EL (cell line): ENCODE measurements at regions not wholly inside any gene's neighbourhood (a gene's known extent, or its start where the extent isn't known, plus 50 kb on each side); places are given as distances from the start of the nearest gene placed in this dataset.

Experiments used
- DNase-seq: peaks from one replicate; pipeline ENCODE4 v3.0.0-alpha.2; 2016

DNA sequence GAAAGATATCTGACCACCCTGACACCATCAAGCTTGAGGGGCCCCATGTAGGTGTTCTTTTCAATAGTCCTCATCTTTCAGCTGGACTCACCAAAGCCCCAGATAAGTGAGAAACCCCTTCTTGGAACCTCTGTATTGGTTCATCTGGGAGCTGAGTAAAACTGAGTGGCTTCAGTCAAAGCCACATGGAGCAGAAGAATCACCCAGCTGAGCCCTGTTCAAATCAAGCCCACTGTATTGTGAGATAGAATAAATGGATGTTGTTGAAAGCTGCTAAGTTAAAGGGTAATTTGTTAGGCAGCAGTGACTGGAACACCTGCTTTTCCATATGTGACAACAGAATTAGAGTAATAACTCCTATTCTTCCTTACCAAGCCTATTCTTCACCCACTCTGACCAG lies 64.8 kb upstream of the SDK1 start:
- DNase-seq = no peak

DNA sequence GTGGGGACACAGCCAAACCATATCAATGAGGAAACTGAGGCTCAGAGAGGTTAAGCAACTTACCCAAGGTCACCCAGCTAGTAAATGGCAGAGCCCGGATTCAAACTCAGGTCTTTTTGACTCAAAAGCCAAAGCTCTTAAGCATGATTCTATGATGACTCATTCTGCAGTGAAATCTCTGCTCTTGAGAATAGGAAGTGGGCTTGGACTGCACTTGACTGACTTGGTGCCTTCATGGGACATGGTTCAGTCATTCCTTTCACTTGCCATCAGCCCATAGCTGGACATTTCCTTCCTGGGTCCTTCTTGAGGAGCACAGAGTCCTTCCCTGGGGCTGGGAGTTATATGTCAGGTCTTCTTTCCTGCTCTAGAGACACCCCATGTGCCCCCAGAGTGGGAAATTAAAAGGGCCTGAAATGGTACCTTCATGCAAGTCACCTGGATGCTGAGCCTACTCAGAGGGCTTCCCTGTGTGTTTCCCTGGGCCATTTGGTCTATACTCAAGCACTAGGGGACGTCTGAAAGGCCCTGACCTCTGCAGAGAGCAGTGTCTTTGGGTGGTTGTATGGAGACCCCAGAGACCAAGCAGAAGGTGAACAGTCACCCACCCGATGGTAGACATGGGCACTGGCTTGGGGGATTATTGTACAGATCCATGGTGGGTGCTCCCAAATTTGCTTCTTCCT lies 62.4 kb upstream of the SDK1 start:
- no peak for DNase-seq

DNA sequence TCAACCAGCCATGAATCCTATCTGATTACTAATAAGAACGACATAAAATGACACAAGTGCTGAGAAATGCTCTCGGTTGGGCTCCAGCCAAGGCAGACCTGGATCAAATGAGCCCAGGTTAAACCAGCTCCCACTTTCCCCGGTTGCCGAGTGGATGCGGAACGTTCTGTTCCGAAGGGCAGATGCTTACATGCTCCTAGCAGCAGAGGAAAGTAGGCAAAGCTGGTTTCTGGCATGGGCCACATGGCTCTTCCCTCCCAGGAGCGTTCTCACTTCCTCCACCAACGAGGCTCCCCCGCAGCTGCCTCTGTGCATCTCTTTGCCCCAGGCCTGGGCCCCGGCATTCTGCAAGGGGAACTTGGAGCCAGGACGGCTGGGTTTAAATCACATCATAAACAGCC lies 61.8 kb upstream of the SDK1 start:
- no peak for DNase-seq

DNA sequence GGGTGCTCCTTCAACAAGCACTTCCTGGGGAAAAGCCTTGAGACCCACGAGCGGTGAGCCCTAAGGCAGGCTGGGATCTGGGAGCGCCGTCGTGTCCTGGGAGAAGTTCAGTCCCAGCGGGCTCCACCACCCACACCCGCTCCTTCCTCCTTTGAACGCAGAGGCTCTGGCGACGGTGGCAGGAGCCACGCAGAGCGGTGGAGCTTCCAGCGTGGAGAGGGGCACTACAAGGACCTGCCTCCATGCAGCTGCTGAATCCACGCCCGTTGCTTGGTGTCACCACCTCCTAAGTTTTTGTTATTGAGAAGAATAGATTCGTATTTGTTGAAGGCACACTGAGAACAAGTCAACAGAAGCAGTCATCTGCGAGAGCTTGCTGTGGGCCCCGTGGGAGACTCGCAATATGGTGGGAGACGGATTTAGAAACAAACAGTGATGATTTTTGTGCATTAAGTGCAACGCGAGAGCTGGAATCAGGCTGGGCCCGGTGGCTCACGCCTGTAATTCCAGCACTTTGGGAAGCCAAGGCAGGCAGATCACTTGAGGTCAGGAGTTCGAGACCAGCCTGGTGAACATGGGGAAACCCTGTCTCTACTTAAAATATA lies 60.1 kb upstream of the SDK1 start:
- no peak for DNase-seq

DNA sequence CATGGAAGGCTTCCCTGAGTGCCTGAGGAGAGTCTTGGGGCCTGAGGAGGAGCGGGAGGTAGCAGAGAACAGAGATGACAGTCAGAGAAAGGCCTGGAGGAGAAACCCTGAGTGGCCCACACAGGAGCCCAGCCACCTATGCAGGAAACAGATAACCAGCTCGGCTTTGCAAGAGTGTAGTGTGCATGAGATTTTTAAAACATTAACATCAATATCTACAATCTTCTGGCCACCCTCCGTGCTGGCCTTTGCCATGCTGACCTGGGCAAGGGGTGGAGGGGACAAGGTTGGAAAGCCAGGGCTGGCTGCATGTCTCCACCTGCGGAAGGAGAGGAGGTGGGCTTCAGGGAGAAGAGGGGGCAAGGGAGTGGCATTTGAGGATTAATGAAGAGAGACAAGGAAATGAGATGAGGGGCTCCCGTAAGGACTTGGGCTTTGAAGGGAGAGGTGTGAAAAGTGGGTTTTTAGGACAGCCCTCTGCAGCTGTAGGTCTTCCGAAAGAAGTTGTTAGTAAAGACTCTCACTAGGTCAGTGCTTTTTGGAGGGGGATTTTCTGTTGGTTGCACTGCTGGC lies 59.3 kb upstream of the SDK1 start:
- no peak for DNase-seq

DNA sequence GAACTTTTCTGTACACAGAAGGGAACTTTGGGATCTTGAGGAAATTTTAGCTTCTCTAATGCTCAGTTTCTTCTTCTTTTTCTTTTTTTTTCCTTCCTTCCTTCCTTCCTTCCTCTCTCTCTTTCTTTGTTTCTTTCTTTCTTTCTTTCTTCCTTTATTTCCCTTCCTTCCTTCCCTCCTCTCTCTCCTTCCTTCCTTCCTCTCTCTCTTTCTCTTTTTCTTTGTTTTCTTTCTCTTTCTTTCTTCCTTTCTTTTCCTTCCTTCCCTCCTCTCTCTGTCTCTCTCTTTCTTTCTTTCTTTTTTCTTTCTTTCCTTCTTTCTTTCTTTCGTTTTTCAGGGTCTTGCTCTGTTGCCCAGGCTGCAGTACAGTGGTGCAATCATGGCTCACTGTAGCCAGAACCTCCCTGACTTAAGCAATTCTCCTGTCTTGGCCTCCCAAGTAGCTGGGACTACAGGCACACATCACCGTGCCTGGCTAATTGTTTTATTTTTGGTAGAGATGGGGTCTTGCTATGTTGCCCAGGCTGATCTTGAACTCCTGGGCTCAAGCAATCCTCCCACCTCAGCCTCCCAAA lies 58.6 kb upstream of the SDK1 start:
- no peak for DNase-seq

DNA sequence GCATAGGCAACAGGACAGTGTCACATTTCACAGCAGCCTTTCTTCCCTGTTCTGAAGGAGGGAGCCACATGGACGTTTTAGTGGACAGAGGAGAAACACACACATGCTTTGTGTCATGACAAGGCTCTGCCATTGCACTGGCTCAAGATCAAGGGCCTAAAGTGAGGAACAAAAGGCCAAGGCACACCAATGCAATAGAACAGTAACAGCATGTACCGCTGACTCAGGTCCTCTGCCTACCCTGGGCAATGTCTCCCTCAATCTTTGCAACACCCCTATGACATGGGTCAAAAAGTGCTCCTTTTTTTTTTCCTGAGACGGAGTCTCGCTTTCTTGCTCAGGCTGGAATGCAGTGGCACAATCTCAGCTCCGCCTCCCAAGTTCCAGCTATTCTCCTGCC lies 57.8 kb upstream of the SDK1 start:
- DNase-seq = no peak

DNA sequence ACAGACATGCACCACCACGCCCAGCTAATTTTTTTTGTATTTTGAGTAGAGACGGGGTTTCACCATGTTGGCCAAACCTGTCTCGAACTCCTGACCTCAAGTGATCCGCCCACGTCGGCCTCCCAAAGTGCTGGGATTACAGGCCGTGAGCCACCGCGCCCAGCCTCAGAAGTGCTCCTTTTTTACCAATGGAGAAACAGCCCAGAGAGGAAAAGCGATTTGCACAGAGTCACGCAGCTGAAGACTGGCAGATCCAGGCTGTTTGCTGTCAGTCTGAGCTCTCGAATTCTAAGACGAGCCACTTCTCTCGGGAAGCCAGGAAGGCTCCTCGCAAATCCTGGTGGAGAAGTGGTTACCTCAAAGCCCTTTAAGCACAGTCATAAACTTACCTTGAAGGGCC lies 57.4 kb upstream of the SDK1 start:
- no peak for DNase-seq

DNA sequence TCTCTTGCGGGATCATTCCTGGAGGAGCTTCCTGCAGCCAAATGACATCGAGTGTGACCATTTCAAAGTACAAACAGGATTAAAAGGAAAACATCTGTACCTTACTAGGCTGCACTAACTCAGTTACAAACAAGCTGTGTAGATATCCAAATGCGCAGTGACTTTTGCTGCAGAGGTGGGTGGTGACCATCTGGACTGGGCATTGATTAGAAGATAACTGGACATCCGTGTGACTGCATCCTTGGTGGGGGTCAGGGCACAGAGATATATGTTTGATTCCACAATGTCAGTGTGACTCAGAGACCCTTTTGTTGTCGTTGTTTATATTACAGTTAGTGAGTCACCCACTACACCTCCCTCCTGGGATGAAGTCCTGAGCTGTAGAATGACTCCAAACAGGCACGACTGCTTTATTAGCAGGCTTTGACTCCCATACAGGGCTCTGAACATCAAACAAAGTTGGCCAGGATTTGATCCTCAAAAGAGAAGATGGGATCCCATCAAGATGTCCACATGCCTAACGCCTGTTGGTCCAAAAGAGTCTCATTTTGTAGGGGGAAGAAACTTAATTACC lies 56.7 kb upstream of the SDK1 start:
- DNase-seq = peak; percentile 21

DNA sequence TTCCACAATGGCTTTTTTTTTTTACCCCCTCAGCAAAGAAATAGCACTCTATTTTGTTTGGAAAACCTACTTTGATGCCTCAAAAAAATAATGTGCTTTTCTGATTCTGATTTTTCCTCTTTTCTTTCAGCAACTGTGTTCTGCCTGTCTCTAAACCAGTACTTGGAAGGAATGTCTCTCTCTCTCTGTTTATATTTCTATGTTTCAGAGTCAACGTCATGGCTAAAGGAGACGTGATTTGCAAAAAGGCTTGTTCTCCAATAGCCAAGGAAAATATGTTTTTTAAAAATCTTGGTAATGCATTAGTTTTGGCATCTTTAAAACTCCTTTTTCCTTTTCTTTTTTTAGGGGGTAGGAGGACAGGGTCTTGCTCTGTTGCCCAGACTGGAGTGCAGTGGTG lies 56.0 kb upstream of the SDK1 start:
- no peak for DNase-seq

DNA sequence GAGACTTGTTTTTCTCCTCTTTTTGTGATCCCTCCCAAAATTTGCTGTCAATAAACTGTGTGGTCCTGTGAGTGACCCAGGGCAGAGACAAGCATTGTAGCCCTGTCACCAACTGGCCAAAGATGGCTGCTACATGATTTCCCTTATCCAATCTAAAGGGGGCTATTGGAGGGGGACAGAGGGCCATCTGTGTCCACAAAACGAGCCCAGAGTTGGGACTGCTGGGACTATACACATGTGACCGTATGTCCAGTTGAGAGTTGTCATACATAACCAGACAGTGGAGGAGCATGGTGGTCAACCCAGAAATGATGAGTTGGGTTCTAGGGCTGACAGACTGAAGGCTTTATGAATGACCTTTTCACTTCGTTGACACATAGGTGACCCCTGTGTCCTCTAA lies 55.3 kb upstream of the SDK1 start:
- DNase-seq = no peak

DNA sequence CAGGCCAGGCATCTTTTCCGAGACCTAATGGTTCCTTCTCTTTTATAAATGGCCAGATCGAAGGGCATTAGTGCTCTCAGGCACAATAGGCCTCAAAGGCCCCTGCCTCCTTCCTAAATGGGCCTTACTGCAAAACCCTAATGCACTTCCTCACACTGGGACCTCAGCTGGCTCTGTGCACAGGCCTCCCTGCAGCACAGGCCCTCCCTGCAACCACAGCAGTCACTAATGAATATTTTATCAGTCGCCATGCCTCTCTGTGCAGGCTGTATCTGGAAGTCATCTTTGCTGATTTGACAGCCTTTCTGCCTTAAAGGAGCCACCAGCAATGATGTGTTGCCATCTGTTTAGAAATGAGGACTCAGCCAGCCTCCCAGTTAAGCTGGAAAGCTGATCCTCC lies 54.9 kb upstream of the SDK1 start:
- no peak for DNase-seq

DNA sequence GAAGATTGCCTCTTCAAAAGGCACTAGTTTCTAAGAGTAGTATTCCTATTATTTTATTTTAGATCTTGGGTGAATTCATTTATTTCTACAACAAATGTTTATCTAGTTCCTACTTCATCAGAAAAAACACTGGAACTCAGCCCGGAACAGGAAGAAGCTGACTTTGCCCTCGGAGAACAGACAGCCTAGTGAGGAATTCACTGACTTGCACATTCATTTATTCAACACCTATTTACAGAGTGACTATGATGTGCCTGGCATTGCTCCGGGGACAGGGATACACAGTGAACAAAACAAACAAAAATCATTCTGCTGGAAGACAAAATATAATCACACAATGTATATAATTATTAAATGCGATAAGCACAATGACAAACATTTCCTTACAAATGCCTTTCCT lies 54.4 kb upstream of the SDK1 start:
- no peak for DNase-seq

DNA sequence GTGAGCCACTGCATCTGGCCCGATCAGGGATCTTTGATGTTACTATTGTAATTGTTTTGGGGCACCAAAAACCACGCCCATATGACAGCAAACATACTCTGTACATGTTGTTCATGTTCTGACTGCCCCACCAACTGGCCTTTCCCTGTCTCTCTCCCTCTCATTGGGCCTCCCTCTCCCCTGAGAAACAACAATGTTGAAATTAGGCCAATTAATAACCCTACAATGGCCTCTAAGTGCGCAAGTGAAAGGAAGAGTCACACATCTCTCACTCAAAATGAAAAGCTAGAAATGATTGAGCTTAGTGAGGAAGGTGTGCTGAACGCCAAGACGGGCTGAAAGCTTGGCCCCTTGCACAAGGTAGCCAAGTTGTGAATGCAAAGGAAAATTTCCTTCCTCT lies 50.3 kb upstream of the SDK1 start:
- DNase-seq = no peak
